Mucosa of stomach (tissue), 1 donor: ENCODE measurements at regions not wholly inside any gene's neighbourhood (a gene's known extent, or its start where the extent isn't known, plus 50 kb on each side); places are given as distances from the start of the nearest gene placed in this dataset.
"Not testable (repeated sequence)": the region's sequence is repeated elsewhere in the genome, so short reads cannot be mapped to it uniquely, and the experiment has no call there.

Experiments
- H3K27me3 ChIP-seq: one replicate; pipeline ENCODE4 v1.7.0; 2013; ENCODE audit warnings: mild to moderate bottlenecking, low read length; ENCODE audit not compliant: control insufficient read depth, insufficient read depth
- H3K36me3 ChIP-seq: one replicate; pipeline ENCODE4 v1.7.0; 2013; ENCODE audit warnings: low read length; ENCODE audit not compliant: control insufficient read depth, insufficient read depth
- H3K4me1 ChIP-seq: one replicate; pipeline ENCODE4 v1.7.0; 2013; ENCODE audit warnings: mild to moderate bottlenecking, low read length; ENCODE audit not compliant: control insufficient read depth, insufficient read depth
- H3K4me3 ChIP-seq: one replicate; pipeline ENCODE4 v1.7.0; 2013; ENCODE audit warnings: low read length
- H3K9ac ChIP-seq: one replicate; pipeline ENCODE4 v1.7.0; 2013; ENCODE audit warnings: mild to moderate bottlenecking, low read length, moderate library complexity
- H3K9me3 ChIP-seq: one replicate; pipeline ENCODE4 v1.7.0; 2013; ENCODE audit warnings: mild to moderate bottlenecking, low read length, moderate library complexity; ENCODE audit not compliant: control insufficient read depth
- donor health status: Pancreatic carcinoma.

GRCh38 chr3:184500344-184500923 lies 61.2 kb upstream of the EPHB3 start:
- no peaks in the 10 kb centered on the region for H3K36me3 ChIP-seq
- no peaks in the 10 kb centered on the region for H3K9me3 ChIP-seq
- no peak overlapping the region for H3K4me3 ChIP-seq
- no peak overlapping the region for H3K9ac ChIP-seq
- H3K27me3 ChIP-seq, result no peaks in the 10 kb centered on the region
- no peaks in the 10 kb centered on the region for H3K4me1 ChIP-seq

GRCh38 chr3:184502123-184502667 lies 59.4 kb upstream of the EPHB3 start:
- Histone ChIP-seq H3K4me3 (no peak overlapping the region), H3K4me1 (no peaks in the 10 kb centered on the region), H3K9ac (no peak overlapping the region)

GRCh38 chr3:184502841-184503240 lies 58.7 kb upstream of the EPHB3 start:
- H3K27me3 ChIP-seq, result peaks cover 13% of the 10 kb centered on the region
- H3K36me3 ChIP-seq, H3K4me3 ChIP-seq, H3K9me3 ChIP-seq, H3K4me1 ChIP-seq, H3K9ac ChIP-seq: not testable (repeated sequence)

More at GRCh38 chr3:184502123-184502667, 59.4 kb upstream of the EPHB3 start:
- H3K36me3 ChIP-seq, result no peaks in the 10 kb centered on the region
- no peaks in the 10 kb centered on the region for H3K9me3 ChIP-seq
- peaks cover 8% of the 10 kb centered on the region for H3K27me3 ChIP-seq

DNA sequence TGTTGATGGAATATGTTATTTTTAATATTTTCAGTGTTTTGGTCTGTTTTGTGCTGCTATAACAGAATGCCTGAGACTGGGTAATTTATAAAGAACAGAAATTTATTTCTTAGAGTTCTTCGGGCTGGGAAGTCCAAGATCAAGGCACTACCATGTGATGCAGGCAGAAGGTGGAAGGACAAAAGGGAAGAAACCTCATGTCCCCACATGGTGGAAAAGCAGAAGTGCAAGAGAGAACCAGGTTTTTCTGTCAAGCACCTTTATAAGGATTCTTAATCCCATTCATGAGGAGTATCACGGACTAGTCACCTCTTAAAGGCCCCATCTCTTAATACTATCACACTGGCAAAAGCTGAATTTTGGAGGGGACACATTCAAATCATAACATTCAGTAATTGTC lies 57.9 kb upstream of the EPHB3 start:
- Histone ChIP-seq H3K4me3 (no peak overlapping the region), H3K36me3 (no peaks in the 10 kb centered on the region), H3K27me3 (peaks cover 20% of the 10 kb centered on the region), H3K9ac (no peak overlapping the region), H3K4me1 (peaks cover under 1% of the 10 kb centered on the region), H3K9me3 (no peaks in the 10 kb centered on the region)

DNA sequence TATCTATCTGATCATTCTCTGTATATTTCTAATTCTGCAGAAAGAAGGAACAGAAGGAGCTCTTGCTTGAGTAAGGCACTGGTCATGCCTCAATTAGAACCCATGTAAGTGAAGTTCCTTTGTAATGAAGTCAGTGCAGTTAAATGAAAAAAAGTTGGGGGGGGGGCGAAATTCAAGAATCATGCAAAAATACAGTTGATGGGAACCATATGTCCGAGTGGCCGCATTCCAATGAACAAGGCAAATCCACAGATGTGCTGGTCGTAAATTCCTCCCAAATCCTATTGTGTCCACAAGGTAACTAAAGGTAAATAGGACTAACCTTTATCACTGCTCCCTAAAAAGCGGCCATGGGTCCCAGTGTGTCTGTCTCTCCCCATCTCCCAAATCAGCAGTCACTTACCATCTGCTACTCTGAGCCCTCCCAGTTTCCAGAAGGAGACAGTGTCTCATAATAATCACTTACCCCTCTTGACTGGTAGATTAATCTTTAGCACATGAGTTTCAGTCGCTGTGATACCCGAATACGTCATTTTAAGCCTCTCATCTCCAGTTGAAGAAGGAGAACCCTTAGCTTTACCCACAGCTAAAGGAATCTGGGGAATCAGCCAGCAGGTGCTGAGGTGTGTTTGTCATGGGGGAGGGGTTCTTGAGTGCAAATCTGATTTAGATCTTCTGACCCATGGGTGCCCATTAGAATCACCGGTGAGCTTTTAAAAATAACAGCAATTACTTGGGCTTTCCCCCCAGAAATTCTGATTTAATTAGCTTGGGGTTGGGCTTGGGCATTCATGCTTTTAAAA lies 56.3 kb upstream of the EPHB3 start:
- Histone ChIP-seq H3K9me3 (no peaks in the 10 kb centered on the region), H3K4me3 (no peak overlapping the region), H3K36me3 (no peaks in the 10 kb centered on the region), H3K9ac (no peak overlapping the region), H3K27me3 (peaks cover 29% of the 10 kb centered on the region), H3K4me1 (peaks cover 4% of the 10 kb centered on the region)

DNA sequence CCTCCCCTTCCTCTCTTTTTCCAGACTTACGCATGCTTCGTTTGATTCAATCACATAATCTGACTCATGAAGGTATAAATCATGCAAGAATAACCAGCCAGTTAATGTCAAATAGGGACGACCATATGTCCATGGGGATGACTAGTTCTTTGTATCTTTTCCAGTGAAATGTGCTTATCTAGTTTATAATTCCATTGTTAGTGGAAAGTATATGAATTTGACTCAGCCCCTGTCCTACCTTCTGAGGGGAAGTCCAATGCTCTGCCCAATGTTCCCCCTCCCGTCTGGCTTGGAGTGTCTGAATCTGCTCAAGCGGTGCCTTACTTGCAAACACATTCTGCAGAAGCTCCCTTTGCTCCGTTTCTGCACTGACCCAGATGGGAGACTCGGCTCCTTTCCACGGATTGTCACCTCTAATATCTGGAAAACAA lies 55.0 kb upstream of the EPHB3 start:
- no peaks in the 10 kb centered on the region for H3K9me3 ChIP-seq
- peaks cover 4% of the 10 kb centered on the region for H3K4me1 ChIP-seq
- no peak overlapping the region for H3K9ac ChIP-seq
- no peaks in the 10 kb centered on the region for H3K36me3 ChIP-seq
- H3K27me3 ChIP-seq, result peaks cover 35% of the 10 kb centered on the region
- H3K4me3 ChIP-seq, result no peak overlapping the region

- Histone ChIP-seq H3K9me3 (no peaks in the 10 kb centered on the region), H3K9ac (no peak overlapping the region), H3K27me3 (peaks cover 57% of the 10 kb centered on the region), H3K36me3 (no peaks in the 10 kb centered on the region), H3K4me3 (no peak overlapping the region), H3K4me1 (peaks cover 8% of the 10 kb centered on the region)
Observed at GRCh38 chr3:184508938-184509337, 52.6 kb upstream of the EPHB3 start.

DNA sequence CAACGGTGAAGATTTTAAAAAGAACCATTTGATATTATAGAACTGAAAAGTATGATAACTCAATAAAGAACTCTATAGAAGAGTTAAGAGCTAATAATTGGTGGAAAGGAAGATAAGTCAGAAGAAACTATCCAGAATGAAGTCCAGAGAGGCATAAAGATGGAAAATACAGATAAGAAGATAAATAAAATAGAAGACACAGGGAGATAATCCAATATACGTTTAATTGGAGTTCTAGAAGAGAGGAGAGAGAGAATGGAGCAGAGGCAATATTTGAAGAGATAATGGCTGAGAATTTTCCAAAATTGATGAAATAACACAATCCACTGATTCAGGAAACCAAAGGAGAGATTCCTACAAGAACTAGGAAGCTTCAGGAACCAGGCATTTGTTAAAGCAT lies 49.8 kb upstream of the EPHB3 start:
- H3K4me3 ChIP-seq, result no peak overlapping the region
- H3K4me1 ChIP-seq, result peaks cover 8% of the 10 kb centered on the region
- H3K9ac ChIP-seq, result no peak overlapping the region
- H3K27me3 ChIP-seq, result peaks cover 57% of the 10 kb centered on the region
- no peaks in the 10 kb centered on the region for H3K9me3 ChIP-seq
- H3K36me3 ChIP-seq, result no peaks in the 10 kb centered on the region
